HG03175 (cell line): ENCODE measurements at regions not wholly inside any gene's neighbourhood (a gene's known extent, or its start where the extent isn't known, plus 50 kb on each side); places are given as distances from the start of the nearest gene placed in this dataset.

Source experiments
- ATAC-seq: cut with Tn5 transposase; IDR thresholded peaks from one replicate; pipeline ENCODE4 v1.9.1; 2021; ENCODE audit warnings: mild to moderate bottlenecking, moderate library complexity; ENCODE audit not compliant: unreplicated experiment

DNA sequence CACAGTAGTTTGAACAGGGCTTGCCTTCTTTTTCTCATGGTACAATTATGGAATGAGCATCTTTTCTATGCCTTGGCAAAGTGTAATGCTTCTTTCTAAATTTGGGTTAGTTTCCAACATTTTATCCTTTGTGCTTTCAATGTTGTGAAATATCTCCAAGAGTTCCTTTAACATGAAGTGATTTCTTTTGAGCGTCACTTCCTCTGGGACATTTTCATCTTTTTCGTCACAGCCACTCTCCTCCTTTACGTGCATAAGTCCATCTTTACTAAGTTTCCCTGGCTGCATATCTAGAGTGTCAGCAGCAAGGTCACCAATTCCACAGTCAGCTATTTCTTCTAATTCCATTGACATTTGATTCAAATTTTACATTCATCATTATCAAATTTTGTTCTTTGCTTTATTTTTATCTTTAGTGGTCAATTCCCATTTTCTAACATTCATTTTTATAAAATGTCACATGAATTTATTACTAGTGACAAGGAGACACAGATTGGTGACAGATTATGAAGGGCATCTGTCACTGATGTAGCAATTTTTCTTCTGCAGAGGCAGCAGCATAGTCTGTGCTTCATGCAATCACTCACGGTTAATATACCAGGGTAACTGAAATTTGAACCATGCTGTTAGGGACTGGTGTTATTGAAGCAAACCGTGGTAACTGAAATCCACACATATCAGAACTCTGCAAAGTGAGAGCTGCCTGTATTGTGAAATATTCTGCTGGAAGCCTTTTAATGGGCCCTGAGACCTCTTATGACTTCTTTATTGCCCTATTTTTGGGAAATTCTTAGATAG, 126.5 kb upstream of the THBS1 start:
- no peak for ATAC-seq

DNA sequence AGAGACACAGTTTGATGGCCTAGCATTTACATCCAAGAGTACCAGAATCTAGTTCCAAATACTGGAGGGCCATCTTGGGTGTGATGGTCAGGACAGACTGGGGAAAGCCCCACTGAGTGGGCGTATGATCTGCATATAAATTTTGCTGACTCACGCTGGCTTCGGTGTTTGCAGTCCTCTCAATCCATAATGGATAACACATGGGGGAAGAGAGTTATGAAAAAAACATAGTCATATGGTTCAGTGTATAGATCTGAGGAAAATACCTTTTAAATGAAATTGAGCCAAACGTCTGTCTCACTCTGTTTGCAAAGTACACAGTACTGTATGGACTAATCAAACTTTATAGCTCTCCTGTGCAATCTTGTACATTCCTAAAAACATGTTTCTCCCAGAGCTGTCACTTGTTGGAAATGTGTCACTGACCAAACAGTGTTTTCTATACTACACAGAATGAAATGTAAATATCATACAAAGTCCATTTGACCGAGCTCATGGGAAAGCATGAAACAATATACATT, 125.3 kb upstream of the THBS1 start:
- ATAC-seq = no peak

- ATAC-seq = no peak
These were observed 124.7 kb upstream of the THBS1 start for GRCh38 chr15:39456159-39456558.

DNA sequence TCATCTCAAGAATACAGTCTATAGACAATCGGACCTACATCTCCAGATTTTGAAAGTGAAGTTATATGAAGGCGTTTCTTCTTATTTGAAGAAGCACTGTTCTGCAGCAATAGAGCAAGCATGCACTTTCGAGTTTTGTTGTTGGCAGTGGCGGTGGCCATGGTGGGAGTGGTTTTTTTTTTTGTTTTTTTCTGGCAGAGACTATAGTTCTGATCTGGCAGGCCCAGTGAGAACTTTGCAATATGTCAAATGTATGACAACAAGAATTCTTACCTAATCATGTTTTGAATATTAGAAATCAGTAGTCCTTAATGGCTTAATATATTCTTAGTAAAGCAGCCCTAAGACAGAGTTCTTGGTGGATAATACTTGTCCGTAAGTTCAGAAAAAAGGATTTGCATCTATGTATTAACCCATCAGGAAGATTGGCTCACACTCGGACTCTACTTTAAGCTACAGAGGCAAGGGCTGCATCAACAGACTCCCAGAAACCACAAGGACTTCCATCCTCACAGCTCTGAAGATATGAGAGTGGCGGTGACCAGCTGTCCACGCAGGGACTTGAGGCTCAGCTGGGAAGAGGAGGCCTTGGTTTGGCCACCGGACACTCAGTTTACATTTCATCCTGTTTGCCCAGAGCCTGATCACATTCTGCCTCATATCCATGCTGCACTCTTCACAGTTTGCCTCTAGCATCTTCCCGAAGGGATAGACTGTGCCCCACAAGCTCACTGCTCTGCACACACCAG, 124.1 kb upstream of the THBS1 start:
- no peak for ATAC-seq

DNA sequence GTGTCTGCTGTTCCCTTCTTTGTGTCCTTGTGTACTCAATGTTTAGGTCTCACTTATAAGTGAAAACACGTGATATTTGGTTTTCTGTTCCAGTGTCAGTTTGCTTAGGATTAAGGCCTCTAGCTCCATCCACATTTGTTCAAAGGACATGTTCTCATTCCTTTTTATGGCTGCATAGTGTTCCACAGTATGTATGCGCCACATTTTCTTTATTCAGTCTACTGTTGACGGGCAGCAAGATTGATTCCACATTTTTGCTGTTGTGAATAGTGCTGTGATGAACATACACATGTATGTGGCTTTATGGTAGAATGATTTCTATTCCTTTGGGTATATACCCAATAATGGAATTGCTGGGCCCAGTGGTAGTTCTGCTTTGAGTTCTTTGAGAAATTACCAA, 122.7 kb upstream of the THBS1 start:
- no peak for ATAC-seq

GRCh38 chr15:39459548-39459947, 121.3 kb upstream of the THBS1 start:
- ATAC-seq = no peak

GRCh38 chr15:39460748-39461147, 120.1 kb upstream of the THBS1 start:
- ATAC-seq = no peak

DNA sequence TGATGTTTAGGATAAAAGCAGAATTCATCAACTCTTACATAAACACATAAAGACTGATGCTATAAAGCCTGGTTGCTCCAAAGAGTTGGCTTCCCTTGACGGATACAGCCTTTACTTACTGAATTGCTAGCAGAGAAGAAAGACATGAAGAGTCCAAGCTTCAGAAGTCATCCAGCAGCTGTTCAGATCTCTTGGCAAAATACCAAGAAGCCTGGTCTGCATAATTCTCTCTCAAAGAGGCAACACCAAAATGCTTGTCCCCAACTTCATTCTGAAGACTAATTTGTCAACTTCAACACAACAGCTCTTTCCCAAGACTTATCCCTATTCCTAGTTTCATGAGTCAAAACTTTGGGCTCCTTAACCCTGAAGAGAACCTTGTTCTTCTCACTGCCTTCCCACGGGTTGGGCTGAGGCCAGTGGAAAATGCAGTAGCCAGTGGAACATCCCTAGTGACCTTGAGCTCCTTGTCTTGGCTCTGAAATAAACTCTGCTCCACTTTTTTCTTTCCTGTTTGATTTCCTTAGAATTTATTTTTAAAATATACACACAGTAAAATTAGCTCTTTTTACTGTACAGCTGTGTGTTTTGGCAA, 119.2 kb upstream of the THBS1 start:
- no peak for ATAC-seq

GRCh38 chr15:39462691-39463090, 118.2 kb upstream of the THBS1 start:
- no peak for ATAC-seq

DNA sequence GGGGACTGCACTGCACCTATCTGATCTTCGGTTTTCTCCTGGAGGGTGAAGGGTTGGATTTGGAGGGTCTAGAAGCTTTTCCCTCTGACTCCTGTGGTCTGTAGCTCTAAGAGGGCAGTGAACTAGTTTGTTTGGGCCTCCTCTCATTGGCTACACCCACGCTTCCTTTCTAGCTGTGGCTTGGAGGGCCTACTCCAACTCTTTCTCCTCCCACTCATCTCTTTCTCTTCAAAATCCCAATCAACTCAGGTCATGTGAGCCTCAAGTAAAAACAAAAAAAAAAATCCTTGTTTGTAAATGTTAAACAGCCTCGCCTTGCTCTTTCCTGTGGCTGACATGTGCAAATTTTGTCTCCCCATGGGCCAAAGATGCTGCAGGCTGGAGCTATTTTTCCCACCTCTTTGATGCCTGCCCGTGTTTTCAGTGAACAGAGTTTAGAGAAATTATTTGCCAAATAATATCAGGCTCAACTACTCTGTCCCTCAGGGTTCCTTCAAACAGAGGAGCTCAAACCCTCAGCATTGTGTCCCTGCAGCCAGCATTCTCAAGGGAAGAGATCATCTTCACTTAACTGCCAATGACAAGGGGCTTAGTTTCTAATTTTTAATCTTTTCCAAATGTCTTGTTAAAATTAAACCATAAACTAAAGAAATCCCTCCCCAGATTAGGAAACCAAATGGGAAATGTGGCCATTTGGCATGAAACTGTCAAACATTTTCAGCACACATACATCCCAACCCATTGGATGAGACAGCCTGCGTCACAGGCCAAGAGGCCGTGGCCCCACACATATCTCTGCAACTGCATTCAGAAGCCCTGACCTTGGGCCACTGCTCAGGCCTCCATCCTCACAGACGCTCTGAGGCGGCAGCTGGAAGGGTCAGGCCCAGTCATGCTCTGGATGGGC, 114.8 kb upstream of the THBS1 start:
- no peak for ATAC-seq

DNA sequence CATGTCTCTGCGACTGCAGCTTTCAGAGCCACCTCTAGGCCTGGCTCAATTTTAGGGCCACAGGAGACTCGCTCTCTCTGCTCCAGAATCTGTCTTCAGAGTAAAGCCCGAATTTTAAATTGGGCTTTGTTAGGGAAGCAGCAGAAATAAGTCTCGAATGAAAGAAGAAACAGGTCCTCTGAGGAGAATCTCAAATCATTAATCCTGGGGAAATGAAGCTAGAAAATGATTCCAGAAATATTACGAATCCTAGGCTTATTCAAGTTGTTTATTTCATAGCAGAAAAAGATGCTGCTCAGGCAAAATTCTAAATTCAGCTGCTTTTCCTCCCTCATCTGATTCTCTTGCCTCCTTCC, 114.2 kb upstream of the THBS1 start:
- ATAC-seq = no peak

GRCh38 chr15:39468331-39468730, 112.5 kb upstream of the THBS1 start:
- ATAC-seq = no peak

DNA sequence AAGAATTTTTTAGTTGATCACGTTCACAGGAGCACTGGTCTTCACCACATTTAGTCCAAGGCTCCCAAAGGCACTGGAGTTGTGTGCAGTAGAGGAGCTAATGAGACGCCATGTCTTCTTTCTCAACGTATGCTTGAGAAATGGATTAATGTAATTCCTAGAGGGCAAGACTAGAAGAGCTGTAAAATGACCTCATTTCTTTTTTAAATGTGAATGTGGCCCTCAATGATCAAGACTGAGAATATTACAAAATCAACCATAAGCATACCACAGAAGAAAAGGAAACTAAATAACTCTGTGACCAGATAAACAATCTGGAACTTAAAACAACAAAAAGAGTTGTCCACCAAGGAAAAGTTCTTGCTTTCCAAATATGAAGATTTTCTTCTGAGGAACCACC, 112.1 kb upstream of the THBS1 start:
- ATAC-seq = no peak

GRCh38 chr15:39471785-39472574, 108.9 kb upstream of the THBS1 start:
- ATAC-seq = no peak

DNA sequence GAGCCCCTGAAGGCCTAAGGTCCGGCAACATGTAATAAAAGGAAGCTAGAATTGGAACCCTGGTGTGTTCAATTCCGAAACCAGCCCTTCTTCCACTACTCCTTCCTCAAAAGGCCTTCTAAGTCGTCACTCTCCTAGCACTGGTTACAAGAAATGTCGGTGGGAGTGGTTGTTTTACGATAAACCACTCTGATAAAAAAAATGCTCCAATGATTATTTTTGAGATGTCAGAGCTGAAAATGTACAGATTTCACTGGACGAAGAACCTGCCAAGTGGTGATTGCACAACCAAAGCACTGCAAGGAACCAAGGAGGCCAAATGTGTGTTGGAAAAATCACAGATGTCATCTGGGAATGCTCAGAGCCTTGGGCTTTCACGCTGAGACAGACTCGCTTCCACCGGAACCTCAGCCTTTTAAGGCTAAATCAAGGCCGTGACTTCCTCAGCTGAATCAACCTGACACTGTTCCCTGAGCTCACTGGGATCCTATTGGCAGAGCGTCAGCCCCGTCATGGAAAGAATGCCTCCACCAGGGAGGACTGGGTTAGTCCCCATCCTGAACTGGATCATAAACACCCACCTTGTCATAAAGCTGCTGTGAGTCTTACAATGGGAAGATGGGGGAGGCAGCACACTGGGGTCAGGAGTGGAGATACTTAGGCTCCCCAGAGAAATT, 108.1 kb upstream of the THBS1 start:
- no peak for ATAC-seq

GRCh38 chr15:39473298-39473947, 107.5 kb upstream of the THBS1 start:
- no peak for ATAC-seq

- no peak for ATAC-seq
These were observed 106.2 kb upstream of the THBS1 start for GRCh38 chr15:39474657-39475056.

DNA sequence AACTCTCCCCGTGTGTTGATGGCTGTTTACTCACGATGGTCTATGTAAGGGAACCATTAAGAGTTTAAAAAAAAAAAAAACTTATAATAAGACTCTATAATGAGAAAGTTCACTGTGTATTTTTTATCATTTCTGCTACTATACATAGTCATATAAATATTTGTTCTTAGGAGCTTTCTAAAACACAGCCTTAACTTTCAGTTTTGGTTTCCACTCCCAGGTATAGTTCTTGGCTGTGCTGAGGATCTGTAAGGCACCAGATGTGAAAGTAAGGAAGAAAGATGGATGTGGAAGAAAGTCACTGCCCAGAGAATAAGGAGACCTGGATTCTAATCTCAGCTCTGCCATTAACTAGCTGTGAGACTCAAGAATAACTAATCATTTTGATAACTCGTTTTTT, 101.9 kb upstream of the THBS1 start:
- ATAC-seq = no peak

DNA sequence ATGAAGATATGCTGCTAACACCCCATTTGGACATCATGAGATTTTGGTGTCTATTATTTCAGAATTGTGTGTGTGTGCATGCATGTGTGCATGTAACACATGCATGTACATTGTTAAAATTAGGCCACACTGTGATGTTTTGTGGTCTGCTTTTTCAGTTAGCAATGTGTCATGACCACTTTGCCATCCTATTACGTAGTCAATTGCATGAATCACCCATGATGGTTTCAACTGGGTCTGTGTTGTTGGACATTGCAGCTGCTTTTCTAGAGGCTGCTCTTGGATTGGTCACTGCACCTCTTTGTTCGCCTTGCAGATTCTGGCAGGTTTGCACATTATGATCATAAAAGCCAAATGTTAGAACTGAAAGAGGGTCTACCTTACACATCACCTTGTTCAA, 101.0 kb upstream of the THBS1 start:
- ATAC-seq = no peak
